Keratinocyte (primary cell): ENCODE measurements at regions not wholly inside any gene's neighbourhood (a gene's known extent, or its start where the extent isn't known, plus 50 kb on each side); places are given as distances from the start of the nearest gene placed in this dataset.
A peak's percentile ranks its signal among the peaks of the same experiment; 100 is the strongest.

Experiments used
- DNase-seq: peaks from one replicate; pipeline ENCODE4 v3.0.0-alpha.2; 2011; ENCODE audit warnings: low read depth, missing footprints, low spot score
- FAIRE-seq: peaks from 2 replicates; lab custom pipeline; 2011; peaks lifted over from hg19 to GRCh38; lab: Jason Lieb, UNC
- H2AFZ ChIP-seq: 2 replicates; pipeline ENCODE4 v1.6.0; 2012; ENCODE audit warnings: low read length, control low read depth, inconsistent platforms; ENCODE audit not compliant: control insufficient read depth
- H3K27ac ChIP-seq: 2 replicates; pipeline ENCODE4 v1.5.1; 2011; ENCODE audit warnings: low read length; ENCODE audit not compliant: control insufficient read depth, insufficient read depth
- H3K27me3 ChIP-seq: 3 replicates; pipeline ENCODE4 v1.6.0; 2011; ENCODE audit warnings: low read length; ENCODE audit not compliant: control insufficient read depth, insufficient read depth; ENCODE audit errors: extremely low read depth
- H3K36me3 ChIP-seq, 2 experiments: 2 replicates in 1 of 2; 3 replicates in 1 of 2; pipeline ENCODE4 v1.5.1; 2011; ENCODE audit warnings: low read length in 2 of 2, mild to moderate bottlenecking in 1 of 2; ENCODE audit not compliant: control insufficient read depth in 2 of 2, insufficient read depth in 2 of 2; ENCODE audit errors: extremely low read depth in 1 of 2
- H3K4me1 ChIP-seq: 3 replicates; pipeline ENCODE4 v1.5.1; 2011; ENCODE audit warnings: low read length; ENCODE audit not compliant: control insufficient read depth, insufficient read depth; ENCODE audit errors: extremely low read depth
- H3K4me2 ChIP-seq: 3 replicates; pipeline ENCODE4 v1.6.0; 2011; ENCODE audit warnings: low read depth, low read length; ENCODE audit not compliant: control insufficient read depth, insufficient read depth; ENCODE audit errors: extremely low read depth
- H3K4me3 ChIP-seq, 3 experiments: fragments of 200-600 bp in 1 of 3; sonication (generic) in 1 of 3; 2 replicates in 2 of 3; 3 replicates in 1 of 3; pipeline ENCODE4 v1.5.1; 2011 to 2016; ENCODE audit warnings: low read length in 3 of 3, mild to moderate bottlenecking in 3 of 3, control low read depth in 2 of 3, inconsistent platforms in 1 of 3, low read depth in 1 of 3, mixed read lengths in 1 of 3, mixed run types in 1 of 3, moderate library complexity in 1 of 3; ENCODE audit not compliant: control insufficient read depth in 2 of 3, insufficient read depth in 2 of 3; ENCODE audit errors: extremely low read depth in 1 of 3
- H3K79me2 ChIP-seq: 2 replicates; pipeline ENCODE4 v1.6.0; 2012; ENCODE audit warnings: low read length; ENCODE audit not compliant: control insufficient read depth, insufficient read depth
- H3K9ac ChIP-seq: 3 replicates; pipeline ENCODE4 v1.6.0; 2011; ENCODE audit warnings: low read length; ENCODE audit not compliant: control insufficient read depth, insufficient read depth; ENCODE audit errors: extremely low read depth
- H3K9me1 ChIP-seq: 3 replicates; pipeline ENCODE4 v1.6.0; 2011; ENCODE audit warnings: low read length; ENCODE audit not compliant: control insufficient read depth, insufficient read depth; ENCODE audit errors: extremely low read depth
- H3K9me3 ChIP-seq: 2 replicates; pipeline ENCODE4 v1.5.1; 2012; ENCODE audit warnings: low read depth, low read length; ENCODE audit not compliant: control insufficient read depth
- H4K20me1 ChIP-seq: 3 replicates; pipeline ENCODE4 v1.6.0; 2011; ENCODE audit warnings: low read length; ENCODE audit not compliant: control insufficient read depth, insufficient read depth; ENCODE audit errors: extremely low read depth
- EZH2 ChIP-seq: IDR thresholded peaks from one replicate; pipeline ENCODE4 v1.6.1; 2012; ENCODE audit warnings: inconsistent platforms, mild to moderate bottlenecking, low read length, moderate library complexity
- dilution Hi-C: fragments of 300-500 bp; cut with MboI; formaldehyde crosslinking; loops from one replicate; pipeline ENCODE4 v1.7.0; 2020; ENCODE audit warnings: low sequenced_read_pairs; ENCODE audit not compliant: extremely low pct_ligation_motif_present
- TF ChIP-seq, protein P1 (sequence below), 3 experiments: IDR thresholded peaks in 1 of 3; conservative IDR thresholded peaks in 1 of 3; optimal IDR thresholded peaks in 1 of 3; 2 replicates in 2 of 3; 3 replicates in 1 of 3; pipeline versions ENCODE3 to v1.5.1; 2011; ENCODE audit warnings: low read length in 3 of 3, mild to moderate bottlenecking in 3 of 3, moderate library complexity in 2 of 3, control low read depth in 1 of 3, inconsistent platforms in 1 of 3; ENCODE audit not compliant: insufficient read depth in 2 of 3; ENCODE audit errors: extremely low read depth in 1 of 3

DNA sequence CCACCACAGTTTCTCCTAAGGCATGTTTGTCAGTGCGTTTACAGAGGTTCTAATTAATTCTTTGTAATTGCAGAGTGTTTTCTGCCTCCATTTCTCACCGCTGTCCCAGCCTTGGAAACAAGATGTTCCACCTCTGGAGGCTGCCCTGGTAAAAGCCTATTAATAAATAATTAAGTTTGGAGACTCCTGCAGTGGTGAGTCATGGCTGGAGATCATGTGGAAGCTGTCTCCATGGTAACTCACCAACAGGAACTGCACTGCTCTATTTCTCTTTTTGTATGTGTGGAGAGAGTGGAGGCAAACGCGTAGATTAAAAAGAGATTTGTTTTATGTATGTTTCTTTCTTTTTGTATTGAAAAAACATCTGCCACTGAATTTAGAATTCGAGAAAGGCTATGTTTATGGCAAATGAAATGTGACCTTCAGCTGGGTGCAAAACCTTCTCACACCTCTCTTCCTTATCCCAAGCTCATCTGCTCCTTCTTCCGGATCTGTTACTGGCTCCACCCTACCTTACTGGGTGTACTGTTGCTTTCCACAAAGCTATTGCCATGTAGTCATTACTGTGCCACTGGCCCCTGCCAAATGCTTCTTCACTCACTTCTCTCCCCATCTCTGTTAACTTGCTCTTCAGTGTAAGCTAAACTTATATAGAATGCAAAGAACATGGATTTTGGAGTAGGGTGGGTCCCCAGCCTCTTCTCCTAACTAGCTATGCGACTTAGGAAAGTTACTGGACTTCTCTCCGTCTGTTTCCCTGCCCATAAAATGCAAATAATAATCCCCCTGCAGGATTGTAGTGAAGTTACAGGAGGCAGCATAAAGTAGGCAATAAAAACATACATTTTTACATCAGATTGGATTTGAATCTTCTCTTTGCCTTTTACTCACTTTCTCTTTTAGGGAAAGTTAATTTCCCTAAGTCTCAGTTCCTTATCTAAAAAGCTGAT, 778.5 kb downstream of the NTRK3 start:
- dilution Hi-C loops: no loop called here
- H3K9me1 ChIP-seq: no peaks in the 10 kb centered on the region
- H2AFZ ChIP-seq: peak overlapping the region; percentile 76
- H3K9me3 ChIP-seq: no peaks in the 10 kb centered on the region
- no peaks in the 10 kb centered on the region for H3K27me3 ChIP-seq
- no peaks in the 10 kb centered on the region for H3K79me2 ChIP-seq
- no peaks in the 10 kb centered on the region for H4K20me1 ChIP-seq
- no peak for TF ChIP-seq EZH2
- TF ChIP-seq, protein P1, sequence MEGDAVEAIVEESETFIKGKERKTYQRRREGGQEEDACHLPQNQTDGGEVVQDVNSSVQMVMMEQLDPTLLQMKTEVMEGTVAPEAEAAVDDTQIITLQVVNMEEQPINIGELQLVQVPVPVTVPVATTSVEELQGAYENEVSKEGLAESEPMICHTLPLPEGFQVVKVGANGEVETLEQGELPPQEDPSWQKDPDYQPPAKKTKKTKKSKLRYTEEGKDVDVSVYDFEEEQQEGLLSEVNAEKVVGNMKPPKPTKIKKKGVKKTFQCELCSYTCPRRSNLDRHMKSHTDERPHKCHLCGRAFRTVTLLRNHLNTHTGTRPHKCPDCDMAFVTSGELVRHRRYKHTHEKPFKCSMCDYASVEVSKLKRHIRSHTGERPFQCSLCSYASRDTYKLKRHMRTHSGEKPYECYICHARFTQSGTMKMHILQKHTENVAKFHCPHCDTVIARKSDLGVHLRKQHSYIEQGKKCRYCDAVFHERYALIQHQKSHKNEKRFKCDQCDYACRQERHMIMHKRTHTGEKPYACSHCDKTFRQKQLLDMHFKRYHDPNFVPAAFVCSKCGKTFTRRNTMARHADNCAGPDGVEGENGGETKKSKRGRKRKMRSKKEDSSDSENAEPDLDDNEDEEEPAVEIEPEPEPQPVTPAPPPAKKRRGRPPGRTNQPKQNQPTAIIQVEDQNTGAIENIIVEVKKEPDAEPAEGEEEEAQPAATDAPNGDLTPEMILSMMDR (optimal IDR thresholded peaks at IDR 0.05 in 1 of 3, IDR thresholded peaks at IDR 0.05 in 1 of 3, conservative IDR thresholded peaks at IDR 0.05 in 1 of 3; ENCODE audit: extremely low read depth in 1 of 3, insufficient read depth in 2 of 3, low read length in 3 of 3): no peak
- no peaks in the 10 kb centered on the region for H3K4me1 ChIP-seq
- no peaks in the 10 kb centered on the region for H3K36me3 ChIP-seq
- FAIRE-seq (peak; percentile 55), DNase-seq (peak; percentile 15)
- no peak overlapping the region for H3K27ac ChIP-seq
- H3K9ac ChIP-seq: no peak overlapping the region
- H3K4me3 ChIP-seq: no peak overlapping the region
- H3K4me2 ChIP-seq: peak overlapping the region; percentile 30

DNA sequence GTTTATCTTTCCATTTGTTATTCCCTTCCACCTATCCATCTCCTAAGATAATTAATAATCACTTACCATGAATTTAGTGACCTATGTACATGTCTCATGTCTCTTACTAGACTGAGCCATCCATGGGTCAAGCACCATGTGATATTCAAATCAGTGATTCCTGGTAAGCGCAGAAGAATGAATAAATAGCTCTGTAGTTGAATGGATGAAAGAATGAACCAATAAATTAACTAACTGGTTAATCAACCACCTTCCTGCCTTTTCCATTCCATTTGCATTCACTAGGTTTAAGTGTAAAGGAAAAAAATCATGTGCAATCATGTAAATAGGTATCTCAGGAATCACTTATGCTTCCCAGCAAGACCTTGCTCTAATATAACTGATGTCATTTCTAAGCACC, 779.5 kb downstream of the NTRK3 start:
- Histone ChIP-seq H3K79me2 (no peaks in the 10 kb centered on the region), H3K4me2 (no peak overlapping the region), H4K20me1 (no peaks in the 10 kb centered on the region), H3K4me1 (no peaks in the 10 kb centered on the region), H3K27ac (no peak overlapping the region), H3K27me3 (no peaks in the 10 kb centered on the region), H3K9me1 (no peaks in the 10 kb centered on the region), H3K9me3 (no peaks in the 10 kb centered on the region), H3K4me3 (no peak overlapping the region), H3K9ac (no peak overlapping the region), H3K36me3 (no peaks in the 10 kb centered on the region), H2AFZ (no peak overlapping the region)
- dilution Hi-C loops: no loop called here
- TF ChIP-seq EZH2: no peak
- TF ChIP-seq, protein P1 (optimal IDR thresholded peaks at IDR 0.05 in 1 of 3, IDR thresholded peaks at IDR 0.05 in 1 of 3, conservative IDR thresholded peaks at IDR 0.05 in 1 of 3; ENCODE audit: extremely low read depth in 1 of 3, insufficient read depth in 2 of 3, low read length in 3 of 3): no peak
- no peak for FAIRE-seq
- DNase-seq: no peak
